Natural killer cell (primary cell): ENCODE measurements at regions not wholly inside any gene's neighbourhood (a gene's known extent, or its start where the extent isn't known, plus 50 kb on each side); places are given as distances from the start of the nearest gene placed in this dataset.

ENCODE experiments used
- ATAC-seq, 3 donors: fragments of 150-1000 bp in 2 of 3; fragments of 200-7000 bp in 1 of 3; cut with Tn5 transposase; 1 replicate in 1 of 3; 2 replicates in 2 of 3; pipeline ENCODE4 v1.10.0; 2021; ENCODE audit warnings: mild to moderate bottlenecking in 2 of 3, moderate library complexity in 2 of 3
- DNase-seq, 2 donors: peaks; one replicate each; pipeline versions ENCODE4 v3.0.0 to v3.0.0-alpha.2; 2013 to 2021; ENCODE audit warnings: mixed read lengths in 1 of 2
- H3K27ac ChIP-seq: one replicate; pipeline ENCODE4 v1.5.1; 2013; ENCODE audit warnings: mild to moderate bottlenecking, low read length
- H3K27me3 ChIP-seq: one replicate; pipeline ENCODE4 v1.6.1; 2013; ENCODE audit warnings: low read length; ENCODE audit not compliant: control insufficient read depth, insufficient read depth
- H3K36me3 ChIP-seq: one replicate; pipeline ENCODE4 v1.6.1; 2013; ENCODE audit warnings: low read length; ENCODE audit not compliant: control insufficient read depth, insufficient read depth
- H3K4me1 ChIP-seq: one replicate; pipeline ENCODE4 v1.6.1; 2013; ENCODE audit warnings: low read length; ENCODE audit not compliant: control insufficient read depth, insufficient read depth
- H3K4me3 ChIP-seq: one replicate; pipeline ENCODE4 v1.5.1; 2013; ENCODE audit warnings: low read length
- H3K9me3 ChIP-seq: one replicate; pipeline ENCODE4 v1.6.1; 2013; ENCODE audit warnings: low read length; ENCODE audit not compliant: control insufficient read depth, insufficient read depth
- H3K27ac Mint-ChIP-seq, 2 donors: one replicate each; pipeline ENCODE4 v1.8.0; 2022; ENCODE audit warnings: mild to moderate bottlenecking in 2 of 2, mixed read lengths in 2 of 2, moderate library complexity in 1 of 2
- H3K27me3 Mint-ChIP-seq, 2 donors: one replicate each; pipeline ENCODE4 v1.8.0; 2022; ENCODE audit warnings: low read depth in 2 of 2, mixed read lengths in 2 of 2
- H3K36me3 Mint-ChIP-seq: one replicate; pipeline ENCODE4 v1.8.0; 2022; ENCODE audit warnings: mixed read lengths
- H3K4me1 Mint-ChIP-seq, 2 donors: one replicate each; pipeline ENCODE4 v1.8.0; 2022; ENCODE audit warnings: mixed read lengths in 2 of 2
- H3K4me3 Mint-ChIP-seq: one replicate; pipeline ENCODE4 v1.8.0; 2022; ENCODE audit warnings: mild to moderate bottlenecking, moderate library complexity, mixed read lengths
- H3K9me3 Mint-ChIP-seq, 2 donors: one replicate each; pipeline ENCODE4 v1.8.0; 2022; ENCODE audit warnings: mixed read lengths in 2 of 2
- WGBS: methylation state at CpG from one replicate; pipeline ENCODE4 v1.1.7; 2013; ENCODE audit warnings: missing lambda C conversion rate; ENCODE audit not compliant: insufficient coverage; 5-methylcytosine and 5-hydroxymethylcytosine counted together
- intact Hi-C: fragments of 100-400 bp; cut with micrococcal nuclease; formaldehyde crosslinking; loops from one replicate; pipeline ENCODE4 v1.14.2; 2022
- TF ChIP-seq, protein P1 (sequence below): fragments of 200-600 bp; IDR thresholded peaks from one replicate; pipeline ENCODE4 v1.8.0; 2022; ENCODE audit warnings: antibody characterized with exemption

GRCh38 chr4:141290771-141291170, 70.1 kb downstream of the ZNF330 start:
- Mint-ChIP-seq H3K9me3 (peaks cover 2 to 3% of the 10 kb centered on the region in 2 donors), H3K27ac (no peak overlapping the region), H3K36me3 (no peaks in the 10 kb centered on the region), H3K4me3 (no peak overlapping the region), H3K4me1 (no peaks in the 10 kb centered on the region), H3K27me3 (no peaks in the 10 kb centered on the region)
- no peak overlapping the region for H3K4me3 ChIP-seq
- DNase-seq = no peak
- intact Hi-C loops = no loop called here
- TF ChIP-seq, protein P1, sequence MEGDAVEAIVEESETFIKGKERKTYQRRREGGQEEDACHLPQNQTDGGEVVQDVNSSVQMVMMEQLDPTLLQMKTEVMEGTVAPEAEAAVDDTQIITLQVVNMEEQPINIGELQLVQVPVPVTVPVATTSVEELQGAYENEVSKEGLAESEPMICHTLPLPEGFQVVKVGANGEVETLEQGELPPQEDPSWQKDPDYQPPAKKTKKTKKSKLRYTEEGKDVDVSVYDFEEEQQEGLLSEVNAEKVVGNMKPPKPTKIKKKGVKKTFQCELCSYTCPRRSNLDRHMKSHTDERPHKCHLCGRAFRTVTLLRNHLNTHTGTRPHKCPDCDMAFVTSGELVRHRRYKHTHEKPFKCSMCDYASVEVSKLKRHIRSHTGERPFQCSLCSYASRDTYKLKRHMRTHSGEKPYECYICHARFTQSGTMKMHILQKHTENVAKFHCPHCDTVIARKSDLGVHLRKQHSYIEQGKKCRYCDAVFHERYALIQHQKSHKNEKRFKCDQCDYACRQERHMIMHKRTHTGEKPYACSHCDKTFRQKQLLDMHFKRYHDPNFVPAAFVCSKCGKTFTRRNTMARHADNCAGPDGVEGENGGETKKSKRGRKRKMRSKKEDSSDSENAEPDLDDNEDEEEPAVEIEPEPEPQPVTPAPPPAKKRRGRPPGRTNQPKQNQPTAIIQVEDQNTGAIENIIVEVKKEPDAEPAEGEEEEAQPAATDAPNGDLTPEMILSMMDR = no peak
- H3K9me3 ChIP-seq = no peaks in the 10 kb centered on the region
- H3K27me3 ChIP-seq = peaks cover 2% of the 10 kb centered on the region
- no peak overlapping the region for H3K27ac ChIP-seq
- no peaks in the 10 kb centered on the region for H3K36me3 ChIP-seq
- H3K4me1 ChIP-seq = no peaks in the 10 kb centered on the region
- ATAC-seq = no peak

DNA sequence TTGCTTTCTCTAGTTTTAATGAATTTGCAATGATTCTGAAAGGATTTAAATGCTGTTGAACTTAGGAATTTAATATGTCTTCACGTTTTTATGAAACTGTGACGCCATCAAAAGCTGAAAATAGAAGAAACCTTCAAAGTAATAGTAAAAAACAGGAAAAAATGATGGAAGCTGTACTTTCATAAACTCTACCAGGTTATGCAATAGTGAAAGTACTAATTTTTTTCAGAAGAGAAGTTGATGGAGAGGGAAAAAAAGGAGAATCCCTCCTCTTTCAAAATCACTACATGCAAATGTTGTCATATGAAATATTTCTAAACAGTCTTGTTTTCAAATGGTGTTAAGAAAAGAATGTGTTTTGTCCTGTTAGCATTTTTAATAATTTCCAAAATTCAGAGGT, 73.6 kb downstream of the ZNF330 start:
- Histone ChIP-seq H3K27me3 (peaks cover 2% of the 10 kb centered on the region), H3K9me3 (no peaks in the 10 kb centered on the region), H3K4me3 (no peak overlapping the region), H3K36me3 (no peaks in the 10 kb centered on the region), H3K4me1 (no peaks in the 10 kb centered on the region), H3K27ac (no peak overlapping the region)
- H3K36me3 Mint-ChIP-seq = no peaks in the 10 kb centered on the region
- DNase-seq (no peak), ATAC-seq (no peak)
- intact Hi-C loops = no loop called here
- H3K4me3 Mint-ChIP-seq = no peak overlapping the region
- TF ChIP-seq, protein P1 = no peak
- H3K27ac Mint-ChIP-seq = no peak overlapping the region
- H3K27me3 Mint-ChIP-seq = no peaks in the 10 kb centered on the region
- H3K9me3 Mint-ChIP-seq = peaks cover 2 to 3% of the 10 kb centered on the region in 2 donors
- H3K4me1 Mint-ChIP-seq = no peaks in the 10 kb centered on the region
- WGBS = 83% methylated on average over 2 of the region's 2 CpGs

GRCh38 chr4:141301216-141301615, 80.5 kb downstream of the ZNF330 start:
- Histone ChIP-seq H3K9me3 (no peaks in the 10 kb centered on the region), H3K27ac (no peak overlapping the region), H3K4me1 (no peaks in the 10 kb centered on the region), H3K4me3 (no peak overlapping the region), H3K36me3 (no peaks in the 10 kb centered on the region), H3K27me3 (no peaks in the 10 kb centered on the region)
- H3K27me3 Mint-ChIP-seq = peaks cover 0 to 10% of the 10 kb centered on the region in 2 donors
- WGBS = 92% methylated on average over 2 of the region's 2 CpGs
- TF ChIP-seq, protein P1 = no peak
- H3K36me3 Mint-ChIP-seq = no peaks in the 10 kb centered on the region
- H3K9me3 Mint-ChIP-seq = no peaks in the 10 kb centered on the region
- H3K4me3 Mint-ChIP-seq = no peak overlapping the region
- no peak for DNase-seq
- ATAC-seq = no peak
- intact Hi-C loops = no loop called here
- H3K4me1 Mint-ChIP-seq = no peaks in the 10 kb centered on the region
- H3K27ac Mint-ChIP-seq = no peak overlapping the region

- Histone ChIP-seq H3K27me3 (no peaks in the 10 kb centered on the region), H3K9me3 (no peaks in the 10 kb centered on the region), H3K4me3 (no peak overlapping the region), H3K27ac (no peak overlapping the region), H3K4me1 (peaks cover 8% of the 10 kb centered on the region), H3K36me3 (no peaks in the 10 kb centered on the region)
- no peaks in the 10 kb centered on the region for H3K9me3 Mint-ChIP-seq
- WGBS = 100% methylated on average over 1 of the region's 1 CpG
- TF ChIP-seq, protein P1 = no peak
- H3K27me3 Mint-ChIP-seq = peaks cover 0 to 10% of the 10 kb centered on the region in 2 donors
- H3K4me1 Mint-ChIP-seq = peaks cover 11% of the 10 kb centered on the region in 2 donors
- intact Hi-C loops = no loop called here
- DNase-seq = no peak
- H3K27ac Mint-ChIP-seq = no peak overlapping the region
- H3K36me3 Mint-ChIP-seq = no peaks in the 10 kb centered on the region
- no peak for ATAC-seq
- H3K4me3 Mint-ChIP-seq = no peak overlapping the region
These were observed 82.2 kb downstream of the ZNF330 start for GRCh38 chr4:141302924-141303323.
